HG03045 (cell line): ENCODE measurements at regions not wholly inside any gene's neighbourhood (a gene's known extent, or its start where the extent isn't known, plus 50 kb on each side); places are given as distances from the start of the nearest gene placed in this dataset.
"Not testable (repeated sequence)": the region's sequence is repeated elsewhere in the genome, so short reads cannot be mapped to it uniquely, and the experiment has no call there.

Source experiments
- ATAC-seq: cut with Tn5 transposase; IDR thresholded peaks from one replicate; pipeline ENCODE4 v1.9.1; 2021; ENCODE audit warnings: mild to moderate bottlenecking, moderate library complexity; ENCODE audit not compliant: unreplicated experiment

DNA sequence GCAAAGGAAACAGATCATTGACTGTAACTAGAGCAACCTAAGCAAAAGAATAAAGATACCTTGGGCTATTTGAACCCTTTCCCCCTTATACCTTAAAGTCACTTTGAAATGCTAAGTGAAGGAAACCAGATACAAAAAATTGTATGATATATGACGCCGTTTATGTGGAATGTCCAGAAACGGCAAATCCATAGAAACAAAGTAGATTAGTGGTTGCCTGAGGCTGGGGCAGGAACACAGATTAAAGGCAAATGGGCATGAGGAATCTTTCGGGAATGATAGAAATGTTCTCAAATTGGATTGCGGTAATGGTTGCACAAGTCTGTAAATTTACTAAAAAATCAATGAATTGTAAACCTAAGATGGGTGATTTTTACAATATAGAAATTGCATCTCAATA lies 160.1 kb upstream of the CCDC54 start:
- no peak for ATAC-seq

DNA sequence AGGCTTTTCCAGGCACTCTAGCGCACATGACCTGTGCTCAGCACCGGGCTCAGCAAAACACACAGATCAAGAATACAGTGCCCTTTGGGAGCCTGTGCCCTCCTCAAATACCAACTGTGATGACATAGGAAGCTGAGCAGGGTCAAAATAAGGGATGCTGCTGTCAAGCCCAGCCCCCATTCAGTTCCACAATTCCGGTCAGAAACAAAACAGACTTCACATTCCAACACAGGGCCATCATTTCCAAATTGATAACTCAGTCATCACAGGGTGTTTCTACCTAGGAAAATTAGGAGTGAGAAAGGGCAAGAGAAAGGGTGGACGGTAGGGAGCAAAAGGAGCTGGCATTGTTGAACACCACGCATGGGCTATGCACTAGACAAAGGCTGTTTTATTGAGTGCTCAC lies 158.4 kb upstream of the CCDC54 start:
- ATAC-seq, result no peak

GRCh38 chr3:107220538-107220937 lies 156.7 kb upstream of the CCDC54 start:
- no peak for ATAC-seq

DNA sequence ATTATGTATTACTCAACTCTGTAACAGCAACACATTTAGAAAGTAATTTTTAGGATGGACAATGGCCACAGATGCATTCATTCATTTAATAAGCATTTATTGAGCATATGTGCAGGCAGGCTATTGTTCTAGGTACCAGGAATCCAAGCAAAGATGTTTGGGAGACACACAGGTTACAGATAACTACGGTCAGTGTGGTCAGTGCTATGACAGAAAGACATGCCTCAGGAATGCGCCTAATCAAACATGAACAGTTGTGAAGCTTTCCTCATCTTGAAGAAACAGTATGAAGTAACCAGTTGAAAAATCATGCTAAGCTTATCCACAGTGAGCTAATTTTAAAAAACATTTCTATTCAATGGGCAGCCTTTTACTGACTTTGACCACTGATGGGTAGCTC lies 155.4 kb upstream of the CCDC54 start:
- ATAC-seq, result no peak

- ATAC-seq, result no peak
Observed at GRCh38 chr3:107222907-107223306, 154.3 kb upstream of the CCDC54 start.

- ATAC-seq, result no peak
Observed at GRCh38 chr3:107224026-107224596, 153.1 kb upstream of the CCDC54 start.

GRCh38 chr3:107227091-107227490 lies 150.1 kb upstream of the CCDC54 start:
- no peak for ATAC-seq

DNA sequence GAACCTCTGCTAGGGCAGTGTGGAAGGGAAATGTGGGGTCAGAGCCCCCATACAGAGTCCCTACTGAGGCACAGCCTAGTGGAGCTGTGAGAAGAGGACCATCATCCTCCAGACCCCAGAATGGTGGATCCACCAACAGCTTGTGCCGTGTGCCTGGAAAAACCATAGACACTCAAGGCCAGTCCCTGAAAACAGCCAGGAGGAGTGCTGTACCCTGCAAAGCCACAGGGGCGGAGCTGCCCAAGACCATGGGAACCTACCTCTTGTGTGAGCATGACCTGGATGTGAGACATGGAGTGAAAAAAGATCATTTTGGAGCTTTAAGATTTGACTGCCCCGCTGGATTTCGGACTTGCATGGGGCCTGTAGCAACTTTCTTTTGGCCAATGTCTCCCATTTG lies 143.4 kb upstream of the CCDC54 start:
- not testable (repeated sequence) for ATAC-seq

DNA sequence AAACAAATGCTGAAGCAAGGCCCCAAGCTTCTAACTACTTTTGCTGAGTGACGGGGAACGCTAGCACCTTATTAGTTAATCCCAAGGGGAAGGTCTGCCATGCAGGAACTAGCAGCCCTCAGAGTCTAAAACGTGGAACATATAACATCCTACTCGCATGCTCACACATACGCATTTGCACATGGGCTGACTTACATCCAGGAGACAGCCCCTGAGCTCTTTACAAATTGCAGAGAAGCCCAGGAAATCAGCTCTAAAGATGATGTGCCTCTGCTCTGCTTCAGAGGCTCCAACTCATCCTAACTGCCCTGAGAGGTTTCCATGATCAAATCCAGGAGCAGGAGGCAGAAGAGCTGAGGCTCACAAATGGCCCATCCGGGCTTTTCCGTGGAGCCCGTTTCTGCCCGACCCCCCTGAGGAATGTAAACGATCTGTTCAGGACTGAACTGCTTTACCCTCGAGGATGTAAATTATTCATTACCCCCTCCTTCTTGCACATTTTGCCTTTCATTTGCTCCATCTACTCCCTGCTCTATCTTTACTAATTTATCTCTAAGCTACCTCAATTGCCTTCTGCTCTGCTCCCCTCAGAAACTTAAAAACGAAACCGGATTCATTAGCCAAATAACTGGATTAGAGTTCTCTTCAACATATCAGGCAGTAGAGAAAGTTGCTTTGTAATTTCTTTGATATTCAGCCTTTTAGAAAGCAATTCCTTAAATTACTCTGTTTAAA lies 141.9 kb upstream of the CCDC54 start:
- ATAC-seq, result no peak

DNA sequence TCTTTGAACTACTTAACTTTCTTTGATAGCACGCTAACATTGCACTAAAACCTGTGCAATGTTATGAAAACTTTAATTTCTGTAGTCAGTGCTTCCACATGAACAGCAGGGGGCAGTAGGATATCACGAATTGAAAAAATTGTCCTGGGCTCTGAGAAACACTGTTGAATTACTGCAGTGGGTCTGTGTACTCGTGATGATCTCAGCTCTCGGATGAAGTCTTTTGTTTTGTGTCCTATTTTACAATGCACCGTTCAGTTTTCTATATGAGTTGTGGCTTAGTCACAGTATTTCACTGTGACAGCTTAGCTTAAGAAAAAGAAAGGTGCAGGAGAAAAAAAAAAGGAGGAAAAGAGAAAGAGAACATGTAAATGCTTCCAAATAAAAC lies 141.3 kb upstream of the CCDC54 start:
- peak; percentile 57 for ATAC-seq

- ATAC-seq, result no peak
Observed at GRCh38 chr3:107236655-107237337, 140.4 kb upstream of the CCDC54 start.

DNA sequence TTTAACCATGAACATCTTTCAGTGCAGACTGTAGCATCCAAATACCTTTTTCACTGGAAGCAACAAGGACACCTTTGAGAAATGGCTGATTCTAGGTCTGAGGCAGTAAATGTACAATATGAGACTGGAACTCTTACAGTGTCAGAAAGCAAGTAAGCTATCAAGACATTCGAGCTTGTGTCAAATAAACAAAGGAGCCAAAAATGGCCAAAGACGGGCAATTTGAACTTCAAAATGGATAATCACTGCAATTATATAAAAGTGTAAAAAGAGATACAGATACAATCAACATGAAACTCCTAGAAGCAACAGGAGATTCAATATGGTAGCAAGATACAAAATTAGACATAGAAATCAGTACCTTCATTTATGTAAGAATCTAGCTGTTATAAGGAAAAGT lies 138.5 kb upstream of the CCDC54 start:
- no peak for ATAC-seq

GRCh38 chr3:107239703-107240102 lies 137.5 kb upstream of the CCDC54 start:
- ATAC-seq, result no peak

DNA sequence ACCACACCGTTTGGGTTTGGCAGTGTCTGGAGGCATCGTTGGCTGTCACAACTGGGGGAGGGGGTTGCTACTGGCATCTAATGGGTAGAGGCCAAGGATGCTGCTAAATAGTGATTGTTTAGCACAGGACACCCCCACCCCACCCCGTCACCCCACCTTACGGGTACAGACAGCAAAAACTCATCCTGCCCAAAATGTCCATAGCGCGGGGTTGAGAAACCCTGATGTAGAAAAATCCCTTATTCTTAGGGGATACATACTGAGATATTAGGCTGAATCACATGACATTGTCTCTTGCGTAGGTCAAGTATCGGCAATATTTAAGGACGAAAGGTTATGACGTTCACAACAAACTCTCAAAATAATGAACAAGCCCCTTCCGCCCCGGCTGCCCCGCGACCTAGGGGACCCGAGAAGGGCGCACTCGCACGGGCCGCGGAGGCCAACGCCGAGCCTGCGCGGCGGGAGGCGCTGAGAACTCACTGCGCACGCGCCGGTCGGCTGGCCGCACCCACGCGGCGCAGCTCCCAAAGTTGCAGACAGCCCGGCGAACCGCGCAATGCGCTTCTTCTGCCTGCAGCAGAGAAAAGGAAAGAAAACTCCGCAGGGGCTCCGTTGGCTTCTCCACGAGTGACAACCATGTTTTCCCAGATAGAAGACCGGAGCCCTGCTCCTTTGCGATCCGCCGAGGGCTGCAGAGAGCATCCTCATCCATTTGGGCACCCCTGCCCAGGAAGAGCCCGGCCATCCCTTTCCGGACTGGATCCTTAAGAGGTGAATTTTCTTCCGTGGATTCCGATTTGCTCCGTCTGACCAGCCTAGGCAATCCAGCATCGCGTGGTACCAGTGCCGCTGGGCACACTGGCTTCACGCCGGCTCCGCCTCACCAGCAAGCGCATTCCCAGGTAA lies 136.8 kb upstream of the CCDC54 start:
- ATAC-seq, result peak; percentile 97

DNA sequence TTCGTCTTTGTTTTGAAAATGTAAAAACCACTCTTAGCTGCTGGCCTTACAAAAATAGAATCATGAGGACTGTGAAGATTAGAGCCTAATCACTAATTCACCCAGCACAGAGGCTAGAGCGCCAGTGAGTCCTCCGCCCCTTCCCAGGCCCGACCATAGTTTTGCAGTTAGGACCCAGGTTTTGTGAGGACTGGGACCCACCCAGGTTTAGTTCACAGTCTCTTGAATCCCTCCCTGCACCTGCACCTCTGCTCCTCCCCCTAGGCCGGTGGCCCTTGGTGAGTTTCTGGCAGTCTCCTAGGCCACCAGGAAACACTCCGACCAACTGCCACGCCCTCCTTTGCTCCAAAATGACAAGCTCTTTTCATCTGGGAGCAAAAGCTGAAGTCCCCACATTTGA lies 136.0 kb upstream of the CCDC54 start:
- peak; percentile 39 for ATAC-seq

DNA sequence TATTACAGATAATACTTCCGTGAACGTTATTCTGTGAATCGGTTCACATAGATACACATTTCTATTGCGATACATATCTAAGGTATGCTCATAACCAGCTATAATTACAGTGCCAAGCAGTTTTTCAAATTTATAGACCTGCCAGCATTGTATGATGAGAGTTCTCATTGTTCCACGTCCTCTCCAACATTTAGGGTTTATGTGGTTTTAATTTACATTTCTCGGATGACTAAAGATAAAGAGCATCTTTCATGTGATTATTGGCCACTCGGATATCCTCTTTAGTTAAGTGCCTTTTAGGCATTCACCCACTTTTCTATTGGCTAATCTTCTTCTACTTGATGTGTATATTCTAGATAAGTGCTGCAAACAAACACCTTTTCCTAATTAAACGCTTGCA lies 134.7 kb upstream of the CCDC54 start:
- no peak for ATAC-seq

- ATAC-seq, result no peak
Observed at GRCh38 chr3:107247116-107247515, 130.1 kb upstream of the CCDC54 start.

- ATAC-seq, result no peak
Observed at GRCh38 chr3:107249132-107249531, 128.1 kb upstream of the CCDC54 start.

GRCh38 chr3:107250221-107250620 lies 127.0 kb upstream of the CCDC54 start:
- no peak for ATAC-seq

GRCh38 chr3:107251819-107252218 lies 125.4 kb upstream of the CCDC54 start:
- ATAC-seq, result no peak

GRCh38 chr3:107256963-107257362 lies 120.3 kb upstream of the CCDC54 start:
- ATAC-seq, result no peak
